ENCODE measurements at regions not wholly inside any gene's neighbourhood (a gene's known extent, or its start where the extent isn't known, plus 50 kb on each side); places are given as distances from the start of the nearest gene placed in this dataset.

DNA sequence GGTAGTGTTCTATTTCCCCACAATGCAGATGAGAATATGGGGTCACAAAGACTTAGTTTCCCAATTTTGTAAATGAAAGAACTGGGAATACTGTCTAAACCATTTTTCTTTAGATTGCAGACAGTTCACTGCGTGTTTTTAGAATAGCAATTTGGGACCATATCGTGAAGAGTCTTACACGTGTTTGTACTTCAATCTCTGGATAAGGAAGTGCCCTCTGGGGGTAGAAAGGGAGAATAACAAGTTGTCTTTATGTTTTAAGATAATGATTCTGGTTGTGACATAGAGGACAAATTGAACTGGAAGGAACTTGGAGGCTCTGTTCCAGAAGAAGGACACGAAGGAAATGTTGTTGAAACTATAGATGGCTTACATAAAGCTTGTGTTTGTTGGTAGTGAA is 457.7 kb downstream of the CBLN2 start (continued):
- TF ChIP-seq STAG1 (CRISPR knock-in tag; IDR thresholded peaks at IDR 0.05) = peak; percentile 18; the same call in 1 of the 2 replicates
- TF ChIP-seq, protein P1, sequence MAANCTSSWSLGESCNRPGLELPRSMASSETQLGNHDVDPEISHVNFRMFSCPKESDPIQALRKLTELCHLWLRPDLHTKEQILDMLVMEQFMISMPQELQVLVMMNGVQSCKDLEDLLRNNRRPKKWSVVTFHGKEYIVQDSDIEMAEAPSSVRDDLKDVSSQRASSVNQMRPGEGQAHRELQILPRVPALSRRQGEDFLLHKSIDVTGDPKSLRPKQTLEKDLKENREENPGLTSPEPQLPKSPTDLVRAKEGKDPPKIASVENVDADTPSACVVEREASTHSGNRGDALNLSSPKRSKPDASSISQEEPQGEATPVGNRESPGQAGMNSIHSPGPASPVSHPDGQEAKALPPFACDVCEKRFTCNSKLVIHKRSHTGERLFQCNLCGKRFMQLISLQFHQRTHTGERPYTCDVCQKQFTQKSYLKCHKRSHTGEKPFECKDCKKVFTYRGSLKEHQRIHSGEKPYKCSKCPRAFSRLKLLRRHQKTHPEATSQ (CRISPR knock-in tag; IDR thresholded peaks at IDR 0.05; ENCODE audit: borderline replicate concordance) = no peak
- TF ChIP-seq, protein P2, sequence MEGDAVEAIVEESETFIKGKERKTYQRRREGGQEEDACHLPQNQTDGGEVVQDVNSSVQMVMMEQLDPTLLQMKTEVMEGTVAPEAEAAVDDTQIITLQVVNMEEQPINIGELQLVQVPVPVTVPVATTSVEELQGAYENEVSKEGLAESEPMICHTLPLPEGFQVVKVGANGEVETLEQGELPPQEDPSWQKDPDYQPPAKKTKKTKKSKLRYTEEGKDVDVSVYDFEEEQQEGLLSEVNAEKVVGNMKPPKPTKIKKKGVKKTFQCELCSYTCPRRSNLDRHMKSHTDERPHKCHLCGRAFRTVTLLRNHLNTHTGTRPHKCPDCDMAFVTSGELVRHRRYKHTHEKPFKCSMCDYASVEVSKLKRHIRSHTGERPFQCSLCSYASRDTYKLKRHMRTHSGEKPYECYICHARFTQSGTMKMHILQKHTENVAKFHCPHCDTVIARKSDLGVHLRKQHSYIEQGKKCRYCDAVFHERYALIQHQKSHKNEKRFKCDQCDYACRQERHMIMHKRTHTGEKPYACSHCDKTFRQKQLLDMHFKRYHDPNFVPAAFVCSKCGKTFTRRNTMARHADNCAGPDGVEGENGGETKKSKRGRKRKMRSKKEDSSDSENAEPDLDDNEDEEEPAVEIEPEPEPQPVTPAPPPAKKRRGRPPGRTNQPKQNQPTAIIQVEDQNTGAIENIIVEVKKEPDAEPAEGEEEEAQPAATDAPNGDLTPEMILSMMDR (CRISPR knock-in tag; IDR thresholded peaks at IDR 0.05) = peak; percentile 45
- TF ChIP-seq, protein P3, sequence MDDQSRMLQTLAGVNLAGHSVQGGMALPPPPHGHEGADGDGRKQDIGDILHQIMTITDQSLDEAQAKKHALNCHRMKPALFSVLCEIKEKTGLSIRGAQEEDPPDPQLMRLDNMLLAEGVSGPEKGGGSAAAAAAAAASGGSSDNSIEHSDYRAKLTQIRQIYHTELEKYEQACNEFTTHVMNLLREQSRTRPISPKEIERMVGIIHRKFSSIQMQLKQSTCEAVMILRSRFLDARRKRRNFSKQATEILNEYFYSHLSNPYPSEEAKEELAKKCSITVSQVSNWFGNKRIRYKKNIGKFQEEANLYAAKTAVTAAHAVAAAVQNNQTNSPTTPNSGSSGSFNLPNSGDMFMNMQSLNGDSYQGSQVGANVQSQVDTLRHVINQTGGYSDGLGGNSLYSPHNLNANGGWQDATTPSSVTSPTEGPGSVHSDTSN (CRISPR knock-in tag; IDR thresholded peaks at IDR 0.05; ENCODE audit: borderline replicate concordance) = no peak
- TF ChIP-seq, protein P4, sequence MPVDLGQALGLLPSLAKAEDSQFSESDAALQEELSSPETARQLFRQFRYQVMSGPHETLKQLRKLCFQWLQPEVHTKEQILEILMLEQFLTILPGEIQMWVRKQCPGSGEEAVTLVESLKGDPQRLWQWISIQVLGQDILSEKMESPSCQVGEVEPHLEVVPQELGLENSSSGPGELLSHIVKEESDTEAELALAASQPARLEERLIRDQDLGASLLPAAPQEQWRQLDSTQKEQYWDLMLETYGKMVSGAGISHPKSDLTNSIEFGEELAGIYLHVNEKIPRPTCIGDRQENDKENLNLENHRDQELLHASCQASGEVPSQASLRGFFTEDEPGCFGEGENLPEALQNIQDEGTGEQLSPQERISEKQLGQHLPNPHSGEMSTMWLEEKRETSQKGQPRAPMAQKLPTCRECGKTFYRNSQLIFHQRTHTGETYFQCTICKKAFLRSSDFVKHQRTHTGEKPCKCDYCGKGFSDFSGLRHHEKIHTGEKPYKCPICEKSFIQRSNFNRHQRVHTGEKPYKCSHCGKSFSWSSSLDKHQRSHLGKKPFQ (CRISPR knock-in tag; IDR thresholded peaks at IDR 0.05; ENCODE audit: insufficient replicate concordance) = no peak
- no peak for TF ChIP-seq KDM5B (CRISPR knock-in tag; IDR thresholded peaks at IDR 0.05; ENCODE audit: borderline replicate concordance)
- no peak for TF ChIP-seq POLR2AphosphoS5 (IDR thresholded peaks at IDR 0.05; ENCODE audit: low read depth, low read length)
- TF ChIP-seq, protein P5, sequence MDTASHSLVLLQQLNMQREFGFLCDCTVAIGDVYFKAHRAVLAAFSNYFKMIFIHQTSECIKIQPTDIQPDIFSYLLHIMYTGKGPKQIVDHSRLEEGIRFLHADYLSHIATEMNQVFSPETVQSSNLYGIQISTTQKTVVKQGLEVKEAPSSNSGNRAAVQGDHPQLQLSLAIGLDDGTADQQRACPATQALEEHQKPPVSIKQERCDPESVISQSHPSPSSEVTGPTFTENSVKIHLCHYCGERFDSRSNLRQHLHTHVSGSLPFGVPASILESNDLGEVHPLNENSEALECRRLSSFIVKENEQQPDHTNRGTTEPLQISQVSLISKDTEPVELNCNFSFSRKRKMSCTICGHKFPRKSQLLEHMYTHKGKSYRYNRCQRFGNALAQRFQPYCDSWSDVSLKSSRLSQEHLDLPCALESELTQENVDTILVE (CRISPR knock-in tag; IDR thresholded peaks at IDR 0.05) = no peak
- no peak for TF ChIP-seq NR2C2 (CRISPR knock-in tag; IDR thresholded peaks at IDR 0.05; ENCODE audit: borderline replicate concordance)
- TF ChIP-seq RBFOX2 (IDR thresholded peaks at IDR 0.05; ENCODE audit: low read depth, low read length) = no peak
- TF ChIP-seq ZNF761 (CRISPR knock-in tag; conservative IDR thresholded peaks at IDR 0.05) = no peak
- TF ChIP-seq RFXANK (CRISPR knock-in tag; IDR thresholded peaks at IDR 0.05) = no peak
- TF ChIP-seq, protein P6, sequence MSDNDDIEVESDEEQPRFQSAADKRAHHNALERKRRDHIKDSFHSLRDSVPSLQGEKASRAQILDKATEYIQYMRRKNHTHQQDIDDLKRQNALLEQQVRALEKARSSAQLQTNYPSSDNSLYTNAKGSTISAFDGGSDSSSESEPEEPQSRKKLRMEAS (IDR thresholded peaks at IDR 0.05) = peak; percentile 19; the same call in 1 of the 2 replicates
- no peak for TF ChIP-seq ZNF235 (CRISPR knock-in tag; IDR thresholded peaks at IDR 0.05; ENCODE audit: borderline replicate concordance)

Data from HepG2 (cell line).